GM18858 (cell line): ENCODE measurements at regions not wholly inside any gene's neighbourhood (a gene's known extent, or its start where the extent isn't known, plus 50 kb on each side); places are given as distances from the start of the nearest gene placed in this dataset.
A peak's percentile ranks its signal among the peaks of the same experiment; 100 is the strongest.
"Not testable (repeated sequence)": the region's sequence is repeated elsewhere in the genome, so short reads cannot be mapped to it uniquely, and the experiment has no call there.

ENCODE experiments used
- ATAC-seq: cut with Tn5 transposase; IDR thresholded peaks from one replicate; pipeline ENCODE4 v1.9.1; 2021; ENCODE audit not compliant: unreplicated experiment

DNA sequence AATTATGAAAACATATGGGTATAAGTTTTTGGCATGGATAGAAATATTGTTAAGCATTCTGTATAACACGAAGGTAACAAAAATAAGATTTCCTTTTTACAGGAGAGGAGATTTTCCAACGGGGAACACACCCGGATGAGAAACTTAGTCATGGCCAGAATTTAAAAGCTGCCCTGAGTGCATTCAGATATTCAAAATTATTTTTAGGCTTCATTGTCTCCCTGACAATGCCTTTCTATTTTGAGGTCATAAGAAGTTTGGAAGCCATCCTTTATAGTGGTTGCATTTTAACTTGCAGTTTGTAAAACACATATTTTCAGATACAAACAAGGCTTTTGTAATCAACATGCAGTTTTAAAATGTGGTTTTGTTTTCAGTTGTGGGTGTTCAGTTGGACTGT lies 357.5 kb upstream of the FAM47C start:
- no peak for ATAC-seq

DNA sequence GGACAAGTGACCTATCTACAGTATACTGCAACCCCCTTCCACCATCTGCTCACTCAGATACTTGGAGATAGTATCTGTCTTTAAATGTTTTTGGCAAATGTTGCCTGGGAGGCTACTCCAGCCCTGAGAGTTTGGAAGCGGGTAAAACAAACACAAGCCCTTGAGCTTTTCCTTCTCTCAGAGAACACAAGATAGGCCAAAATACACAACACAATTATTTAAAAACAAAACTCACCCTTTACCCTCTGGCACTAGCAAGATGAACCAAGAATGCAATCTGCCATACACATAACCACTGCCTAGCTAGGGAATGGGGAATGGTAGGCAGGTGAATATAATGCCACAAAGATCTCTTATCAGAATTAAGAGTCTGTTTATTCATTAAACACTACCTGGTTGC lies 324.7 kb upstream of the FAM47C start:
- no peak for ATAC-seq

DNA sequence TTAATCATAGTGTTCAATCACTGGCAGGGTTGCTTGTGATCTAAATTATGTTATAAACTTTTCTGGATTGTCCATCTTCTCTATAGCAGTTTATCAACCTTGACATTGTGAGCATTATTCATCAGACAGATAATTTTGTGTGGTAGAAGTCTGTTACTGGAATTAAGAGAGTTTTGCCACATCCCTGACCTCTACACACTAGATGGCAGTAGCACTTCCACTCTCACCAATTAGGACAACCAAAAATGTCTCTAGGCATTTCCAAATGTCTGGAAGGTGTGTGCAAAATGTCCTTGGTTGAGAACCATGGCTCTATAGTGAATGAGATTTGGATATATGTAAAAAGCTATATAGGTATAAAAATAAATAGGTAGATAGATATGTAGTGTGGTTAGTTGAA lies 324.1 kb upstream of the FAM47C start:
- no peak for ATAC-seq

DNA sequence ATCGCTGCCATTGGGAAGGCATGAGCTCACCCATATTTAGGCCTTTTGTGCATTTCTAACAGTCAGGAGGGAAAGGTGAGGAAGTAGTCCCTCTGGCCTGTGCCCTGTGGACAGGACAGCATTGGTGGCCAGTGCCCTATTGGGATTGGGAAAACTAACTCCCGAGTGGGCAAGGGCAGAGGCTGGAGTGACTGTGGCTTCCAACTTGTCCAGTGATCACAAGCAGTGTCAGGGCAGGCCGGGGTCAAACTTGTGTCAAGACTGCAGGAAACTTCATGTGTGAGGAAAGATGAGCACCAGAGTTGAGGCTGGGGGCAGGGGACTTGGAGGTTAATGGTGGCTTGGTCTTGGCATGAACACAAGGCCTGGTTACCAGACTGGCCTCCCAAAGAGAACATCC lies 286.2 kb upstream of the FAM47C start:
- ATAC-seq, result no peak

DNA sequence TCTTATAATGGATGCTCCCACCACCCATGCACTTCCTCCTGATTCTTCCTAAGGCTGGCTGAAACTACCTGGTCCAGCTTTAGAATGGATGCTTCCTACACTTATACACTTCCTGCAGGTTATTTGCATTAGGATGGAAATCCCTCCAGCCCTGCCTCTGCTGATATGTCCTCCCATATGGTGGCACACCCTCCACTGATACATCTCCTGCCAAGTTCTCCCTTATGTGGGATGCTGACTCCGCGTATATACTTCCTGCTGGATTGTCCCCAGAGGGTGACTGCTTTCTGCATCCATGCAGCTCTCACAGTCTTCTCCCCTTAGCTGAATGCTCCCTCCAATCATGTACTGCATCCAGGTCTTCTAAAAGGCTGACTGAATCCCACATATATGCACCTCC lies 254.6 kb upstream of the FAM47C start:
- ATAC-seq, result no peak

DNA sequence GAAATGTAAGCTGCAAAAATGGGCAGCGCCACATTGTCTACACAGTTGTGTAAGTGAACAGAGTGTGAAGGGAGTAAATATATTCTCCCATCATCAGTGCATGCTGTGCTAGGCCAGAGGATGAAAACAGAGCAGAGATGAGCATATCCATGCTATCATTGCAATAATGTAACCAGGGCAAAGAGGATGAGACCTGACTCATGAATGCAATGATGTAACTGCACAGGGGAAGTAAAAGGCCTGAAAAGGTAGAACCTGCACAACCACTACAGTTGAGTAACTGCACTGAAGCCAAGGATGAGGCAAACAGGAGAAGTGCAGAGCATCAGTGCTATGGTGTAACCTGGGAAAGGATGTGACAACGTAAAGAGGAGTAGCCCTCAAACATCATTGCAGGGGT lies 220.4 kb upstream of the FAM47C start:
- no peak for ATAC-seq

DNA sequence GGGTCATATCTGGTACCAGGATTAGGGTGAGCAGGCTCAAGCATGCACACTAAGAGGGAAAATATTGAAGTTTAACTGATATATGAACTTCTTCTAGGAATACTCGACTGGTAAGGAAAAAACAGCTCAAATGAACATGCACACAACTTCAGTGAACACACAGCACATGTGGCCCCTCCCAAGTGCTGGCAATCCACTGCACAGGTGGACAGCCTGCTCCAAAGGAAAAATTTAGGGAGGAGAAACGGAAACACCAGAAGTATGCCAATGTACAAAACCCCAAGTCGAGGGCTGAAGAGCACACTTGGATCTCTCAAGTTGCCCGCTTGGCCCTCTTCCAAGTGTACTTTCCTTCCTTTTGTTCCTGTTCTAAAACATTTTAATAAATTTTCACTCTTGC lies 205.0 kb upstream of the FAM47C start:
- ATAC-seq, result no peak

DNA sequence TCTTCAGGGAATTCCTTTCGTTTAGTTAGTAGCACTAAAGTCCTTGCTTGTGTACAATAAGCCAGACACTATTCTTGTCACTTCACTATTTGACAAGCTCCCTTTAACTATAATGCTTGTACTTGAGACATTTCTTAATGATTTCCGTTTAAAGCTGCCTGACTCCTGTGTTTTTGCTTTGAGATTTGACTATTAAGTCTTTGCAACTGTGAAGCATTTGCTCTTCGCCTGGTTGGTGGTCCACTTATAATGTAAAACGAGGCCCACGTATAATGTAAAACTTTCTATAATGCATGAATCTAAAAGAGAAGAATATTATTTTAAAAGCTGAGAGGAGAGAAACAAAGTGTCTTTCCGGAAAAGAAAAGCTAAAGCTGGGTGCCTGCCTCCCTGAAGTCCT lies 204.1 kb upstream of the FAM47C start:
- no peak for ATAC-seq

DNA sequence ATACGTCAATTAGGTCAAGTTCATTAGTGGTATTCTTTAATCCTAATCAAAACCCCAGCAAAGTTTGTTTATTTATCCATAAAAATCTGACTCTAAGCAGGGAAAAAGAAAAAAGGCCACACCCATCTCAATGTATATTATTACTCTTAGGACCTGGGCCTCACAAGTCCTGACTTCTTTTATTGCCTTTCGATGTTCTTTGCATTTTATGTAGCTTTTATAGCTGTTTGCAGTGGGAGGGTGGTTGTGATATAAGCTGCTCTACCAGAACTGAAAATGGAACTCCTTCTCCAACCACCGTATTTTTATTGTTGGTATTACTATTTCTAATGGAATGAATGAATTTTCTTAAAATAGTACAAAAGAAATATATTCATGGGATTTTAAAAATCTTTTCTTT lies 163.3 kb upstream of the FAM47C start:
- ATAC-seq, result no peak

DNA sequence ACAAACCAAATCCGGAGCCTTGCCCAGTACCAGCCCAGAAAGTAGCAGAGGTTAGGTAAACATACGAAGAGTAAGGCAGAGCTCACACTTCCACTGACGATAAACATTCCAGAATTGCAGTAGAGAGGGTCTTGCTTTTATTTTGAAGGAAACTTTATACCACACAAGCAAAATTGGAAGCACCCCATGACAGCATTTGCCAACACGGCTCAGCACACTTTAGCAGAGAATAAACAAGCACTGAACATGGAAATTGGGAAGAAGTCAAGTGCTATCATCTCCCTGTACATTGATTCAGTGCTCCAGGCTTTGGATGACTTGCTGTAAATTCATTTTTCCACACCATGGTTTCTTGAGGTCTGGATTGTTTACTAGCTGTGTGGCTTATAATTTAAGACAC lies 160.7 kb upstream of the FAM47C start:
- ATAC-seq, result no peak

DNA sequence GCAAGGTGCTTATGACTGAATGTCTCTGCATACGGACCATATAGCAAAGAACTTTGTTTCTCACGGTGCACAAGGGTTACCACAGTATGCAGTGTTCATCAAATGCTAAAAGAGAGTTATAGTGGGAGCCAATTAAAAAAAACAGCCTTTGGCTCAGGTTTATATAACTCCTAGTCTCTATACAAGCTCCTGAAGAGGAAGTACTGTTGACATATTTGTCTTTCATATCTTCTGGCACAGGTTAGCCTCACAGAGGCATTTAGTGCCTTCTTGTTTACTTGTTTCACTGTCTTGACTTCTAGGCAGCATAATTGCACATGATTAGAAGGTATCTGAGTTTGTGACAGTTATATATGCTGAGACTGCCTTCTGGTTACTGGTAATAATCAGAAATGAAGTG lies 158.8 kb upstream of the FAM47C start:
- no peak for ATAC-seq

DNA sequence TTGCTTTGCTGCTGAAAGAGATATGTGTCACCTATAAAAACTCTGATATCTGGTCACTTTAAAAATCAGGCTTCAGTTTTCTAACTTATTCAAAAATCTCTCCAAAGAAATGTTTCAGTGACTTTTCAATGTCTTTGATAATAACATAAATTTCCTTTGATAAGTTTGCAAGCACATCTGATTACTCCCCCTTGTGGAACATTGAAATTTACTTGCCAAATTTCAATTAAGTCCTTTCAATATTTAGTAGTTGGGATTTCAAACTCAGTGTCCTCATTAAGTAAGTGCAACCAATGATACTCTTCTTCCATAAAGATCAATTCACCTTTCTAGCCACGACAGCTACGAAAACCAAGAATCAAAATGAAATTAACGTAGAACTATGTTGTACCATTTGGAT lies 151.3 kb upstream of the FAM47C start:
- no peak for ATAC-seq

DNA sequence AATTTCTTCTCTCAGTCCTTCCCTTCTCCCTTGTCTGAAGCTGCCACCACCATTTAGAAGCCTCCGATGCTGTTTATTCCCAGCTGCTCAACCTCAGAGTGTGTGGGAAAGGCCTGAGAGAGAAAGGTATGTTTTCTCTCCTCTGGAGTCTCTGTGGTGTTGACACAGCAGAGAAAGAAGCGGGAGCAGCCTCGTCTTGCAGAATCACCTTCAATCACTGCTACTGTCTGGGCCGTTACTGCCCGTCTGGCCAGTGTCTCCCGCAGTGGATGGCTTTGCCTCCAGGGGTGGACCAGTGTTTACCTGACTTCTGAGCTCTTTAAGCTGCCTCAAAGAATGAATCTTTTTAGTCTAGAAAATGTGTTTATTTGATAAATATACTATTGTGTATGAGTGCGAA lies 148.9 kb upstream of the FAM47C start:
- ATAC-seq, result no peak

DNA sequence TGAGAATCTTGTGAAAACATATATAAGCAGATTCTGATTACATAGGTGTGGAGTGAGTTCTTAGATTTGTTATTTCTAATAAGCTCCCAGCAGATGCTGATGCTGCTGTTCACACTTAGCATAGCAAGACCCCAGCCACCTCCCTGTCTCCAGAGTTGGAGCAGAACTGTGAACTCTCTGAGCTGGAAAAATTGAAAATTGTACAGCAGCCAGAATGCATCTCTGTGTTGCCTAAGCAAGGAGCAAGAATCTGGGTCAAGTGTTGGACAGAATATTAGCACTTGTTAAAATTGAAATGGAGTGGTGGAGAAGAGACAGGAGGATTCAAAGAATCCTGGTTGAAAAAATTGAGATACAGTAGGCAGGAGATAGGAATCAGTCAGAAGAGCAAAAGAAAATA lies 146.6 kb upstream of the FAM47C start:
- ATAC-seq, result no peak

DNA sequence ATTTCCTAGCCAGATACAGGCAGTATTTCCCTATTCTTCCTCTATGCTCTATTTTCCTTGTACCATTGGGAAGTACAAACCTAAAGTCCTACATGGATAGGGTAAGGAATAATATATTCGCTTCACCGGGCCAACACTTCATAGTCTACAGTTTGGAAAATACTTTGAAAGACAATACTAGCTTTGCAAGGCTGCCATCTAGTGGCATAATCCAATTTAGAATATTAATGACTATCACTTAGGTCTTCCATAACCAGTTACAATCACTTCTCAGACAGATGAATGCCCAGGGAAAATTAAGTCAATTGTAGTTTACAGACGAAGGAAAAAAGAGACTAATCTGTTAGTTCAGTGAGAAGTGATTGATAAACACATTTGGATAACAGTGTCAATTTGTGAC lies 141.0 kb upstream of the FAM47C start:
- peak; percentile 81 for ATAC-seq

DNA sequence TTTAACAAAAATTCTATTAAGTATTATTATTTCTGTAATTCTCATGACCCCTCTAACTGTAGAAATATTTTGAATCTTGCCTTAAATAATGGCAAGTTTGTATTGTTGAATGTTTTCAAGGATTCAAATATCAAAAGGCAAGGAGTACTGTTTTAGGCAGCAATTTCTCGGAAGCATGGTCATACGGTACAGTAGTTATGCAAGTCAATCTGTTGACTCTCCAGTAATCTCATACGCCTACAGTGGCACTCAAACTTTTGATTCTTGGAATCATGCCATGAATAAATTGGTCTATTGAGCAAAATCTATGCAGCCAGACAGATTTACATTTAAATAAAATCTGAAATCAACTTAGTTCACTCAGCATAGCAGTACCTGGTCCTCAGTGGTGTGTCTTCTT lies 139.6 kb upstream of the FAM47C start:
- ATAC-seq, result no peak

DNA sequence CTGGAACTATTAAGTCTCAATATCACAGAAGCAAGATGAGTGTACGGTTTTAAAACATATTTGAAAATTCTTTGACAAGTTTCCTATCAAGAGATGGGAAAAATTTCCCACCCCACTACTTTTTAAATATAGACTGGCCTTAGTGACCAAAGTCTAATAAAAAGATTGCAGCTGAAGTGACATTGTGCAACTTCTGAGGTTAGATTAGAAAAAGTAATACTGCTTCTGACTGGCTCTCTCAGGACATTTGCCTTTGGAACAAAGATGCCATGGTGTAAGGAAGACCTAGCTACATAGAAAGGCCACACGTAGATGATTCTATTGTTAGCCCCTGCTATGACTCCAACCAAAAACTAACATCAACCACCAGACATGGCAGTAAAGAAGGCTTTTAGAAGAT lies 138.7 kb upstream of the FAM47C start:
- ATAC-seq, result no peak

DNA sequence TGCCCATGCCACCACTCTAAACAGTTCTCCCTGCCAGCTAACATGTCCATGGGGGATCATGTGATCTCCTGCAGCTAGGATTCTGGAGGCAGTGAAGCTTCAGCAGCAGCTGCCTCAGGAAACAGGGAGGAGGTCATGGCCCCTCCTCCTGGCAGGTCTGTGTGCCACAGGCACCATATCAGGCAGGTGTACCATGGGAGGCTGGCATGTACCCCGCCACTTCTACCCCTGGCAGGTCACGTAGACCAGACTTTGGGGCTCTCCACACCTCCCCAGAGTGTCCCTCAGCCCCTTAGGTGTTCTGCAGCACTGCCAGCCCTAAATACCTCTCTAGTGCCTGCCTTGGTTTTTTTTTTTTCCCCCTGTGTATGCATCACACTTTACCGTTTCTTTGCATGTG lies 110.5 kb upstream of the FAM47C start:
- no peak for ATAC-seq

DNA sequence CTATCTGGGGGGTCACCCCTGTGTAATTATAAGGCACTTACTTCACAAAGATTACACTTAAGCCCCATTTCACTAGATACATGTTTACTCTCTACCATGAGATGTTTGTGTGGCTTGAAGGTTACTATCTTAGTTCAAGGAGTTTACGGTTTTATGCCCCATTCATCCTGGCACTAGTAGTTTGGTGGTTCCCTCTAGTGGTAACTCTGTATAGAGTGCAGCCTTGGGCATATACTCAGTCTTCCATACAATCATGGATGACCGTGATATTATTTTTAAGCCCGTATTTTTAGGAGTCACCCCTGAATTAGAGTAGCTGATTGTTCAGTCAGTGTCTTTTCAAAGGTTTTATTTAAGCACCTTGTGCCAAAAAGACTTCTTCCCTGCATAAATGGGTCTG lies 109.9 kb upstream of the FAM47C start:
- ATAC-seq, result peak; percentile 78

DNA sequence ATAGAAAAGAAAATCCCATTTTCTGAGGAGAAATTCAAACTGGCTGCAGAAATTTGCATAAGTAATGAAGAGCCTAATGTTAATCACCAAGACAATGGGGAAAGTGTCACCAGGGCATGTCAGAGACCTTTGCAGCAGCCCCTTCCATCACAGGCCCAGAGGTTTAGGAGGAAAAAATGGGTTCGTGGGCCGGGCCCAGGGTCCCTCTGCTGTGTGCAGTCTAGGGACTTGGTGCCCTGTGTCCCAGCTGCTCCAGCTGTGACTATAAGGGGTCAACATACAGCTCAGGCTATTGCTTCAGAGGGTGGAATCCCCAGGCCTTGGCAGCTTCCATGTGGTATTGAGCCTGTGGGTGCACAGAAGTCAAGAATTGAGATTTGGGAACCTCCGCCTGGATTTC lies 103.6 kb upstream of the FAM47C start:
- ATAC-seq, result not testable (repeated sequence)

DNA sequence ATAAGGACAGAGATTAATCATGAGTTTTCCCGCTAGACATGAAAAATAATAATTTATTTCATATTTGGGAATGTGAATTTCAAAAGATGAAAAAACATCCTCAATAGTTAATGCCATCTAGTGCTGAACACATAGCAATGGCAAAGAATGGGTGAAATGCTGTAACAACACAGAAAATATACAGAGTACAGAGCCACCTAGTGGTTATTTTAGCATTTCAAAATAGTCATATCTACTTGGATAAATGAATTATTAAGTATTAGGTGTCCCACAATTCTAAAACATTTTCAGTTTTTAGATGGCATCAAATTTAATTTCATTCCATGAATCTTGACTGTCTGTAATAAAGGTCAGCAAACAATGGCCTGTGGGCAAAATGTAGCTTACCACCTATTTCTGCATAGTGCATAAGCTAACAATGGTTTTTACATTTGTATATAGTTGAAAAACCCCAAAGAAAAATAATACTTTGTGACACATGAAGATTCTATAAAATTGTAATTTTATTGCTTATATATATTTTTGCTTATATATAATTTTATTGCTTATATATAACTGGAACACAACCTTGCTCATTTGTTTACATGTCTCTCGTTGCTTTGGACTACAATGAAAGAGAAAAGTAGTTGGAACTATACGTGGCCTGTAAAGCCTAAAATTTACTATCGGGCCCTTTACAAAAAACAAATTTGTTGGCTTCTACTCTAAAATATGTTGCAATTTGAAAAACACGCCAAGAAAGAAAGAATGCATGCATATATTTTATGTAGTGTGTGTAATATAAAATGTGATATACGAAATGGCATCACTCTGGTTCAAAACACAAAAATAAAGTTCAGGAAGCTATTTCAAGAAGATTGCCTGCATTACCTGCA lies 99.1 kb upstream of the FAM47C start:
- peak; percentile 84 for ATAC-seq

DNA sequence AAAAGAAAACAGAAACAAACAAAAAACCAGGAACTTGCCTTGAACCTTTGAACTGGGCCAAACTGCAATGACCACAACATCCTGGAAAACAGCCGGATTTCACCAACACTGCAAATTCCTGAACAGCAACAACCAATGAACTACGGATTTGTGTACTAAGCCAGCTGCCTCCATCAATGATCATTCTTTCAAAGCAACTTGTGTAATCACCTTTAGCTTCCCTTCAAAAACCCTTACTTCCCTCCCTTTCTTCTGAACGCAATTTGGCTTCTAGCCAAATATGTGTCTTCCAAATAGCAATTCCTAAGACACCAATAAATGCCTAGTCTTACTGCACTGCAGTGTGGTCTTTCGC lies 98.5 kb upstream of the FAM47C start:
- no peak for ATAC-seq

DNA sequence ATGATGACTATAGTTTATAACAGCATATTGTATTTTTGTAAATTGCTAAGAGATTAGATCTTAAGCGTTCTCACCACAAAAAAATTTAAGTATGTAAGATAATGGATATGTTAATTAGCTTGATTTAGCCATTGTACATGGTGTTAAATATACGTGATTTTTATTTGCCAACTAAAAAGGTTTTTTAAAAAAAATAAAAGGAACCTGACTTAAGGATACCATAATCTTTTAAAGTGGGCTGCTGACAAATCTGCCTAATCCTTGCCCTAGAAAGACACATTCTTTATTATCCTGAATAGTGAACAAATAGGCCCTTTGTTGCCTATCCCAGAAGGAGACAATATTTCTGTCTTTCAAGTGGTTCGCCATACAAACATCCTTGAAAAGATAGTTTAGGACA lies 94.6 kb upstream of the FAM47C start:
- no peak for ATAC-seq
